ENCODE measurements at regions not wholly inside any gene's neighbourhood (a gene's known extent, or its start where the extent isn't known, plus 50 kb on each side); places are given as distances from the start of the nearest gene placed in this dataset.

DNA sequence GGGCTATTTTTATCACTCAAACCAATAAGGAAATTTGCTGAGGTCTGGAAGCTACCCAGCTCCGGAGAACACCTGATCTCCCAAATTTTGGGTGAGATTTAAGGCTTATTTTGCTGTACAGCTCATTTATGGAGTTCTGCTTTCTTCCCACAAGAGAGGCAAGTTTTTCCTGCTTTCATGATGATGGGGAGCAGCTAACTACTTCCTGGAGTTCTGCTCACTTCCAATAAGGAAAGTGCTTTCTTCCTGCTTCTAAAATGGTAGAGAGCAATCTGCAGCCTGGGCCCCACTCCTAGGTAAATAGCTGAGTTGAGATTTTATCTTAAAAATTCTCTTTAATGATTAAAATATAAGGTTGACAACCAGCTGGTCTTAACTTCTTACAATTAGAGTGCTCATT, 606.0 kb upstream of the HTR2C start:
- TF ChIP-seq, protein P1, sequence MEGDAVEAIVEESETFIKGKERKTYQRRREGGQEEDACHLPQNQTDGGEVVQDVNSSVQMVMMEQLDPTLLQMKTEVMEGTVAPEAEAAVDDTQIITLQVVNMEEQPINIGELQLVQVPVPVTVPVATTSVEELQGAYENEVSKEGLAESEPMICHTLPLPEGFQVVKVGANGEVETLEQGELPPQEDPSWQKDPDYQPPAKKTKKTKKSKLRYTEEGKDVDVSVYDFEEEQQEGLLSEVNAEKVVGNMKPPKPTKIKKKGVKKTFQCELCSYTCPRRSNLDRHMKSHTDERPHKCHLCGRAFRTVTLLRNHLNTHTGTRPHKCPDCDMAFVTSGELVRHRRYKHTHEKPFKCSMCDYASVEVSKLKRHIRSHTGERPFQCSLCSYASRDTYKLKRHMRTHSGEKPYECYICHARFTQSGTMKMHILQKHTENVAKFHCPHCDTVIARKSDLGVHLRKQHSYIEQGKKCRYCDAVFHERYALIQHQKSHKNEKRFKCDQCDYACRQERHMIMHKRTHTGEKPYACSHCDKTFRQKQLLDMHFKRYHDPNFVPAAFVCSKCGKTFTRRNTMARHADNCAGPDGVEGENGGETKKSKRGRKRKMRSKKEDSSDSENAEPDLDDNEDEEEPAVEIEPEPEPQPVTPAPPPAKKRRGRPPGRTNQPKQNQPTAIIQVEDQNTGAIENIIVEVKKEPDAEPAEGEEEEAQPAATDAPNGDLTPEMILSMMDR (IDR thresholded peaks at IDR 0.05; ENCODE audit: insufficient read depth, low read length, poor library complexity, severe bottlenecking) = no peak
- no peak for TF ChIP-seq EZH2phosphoT487 (conservative IDR thresholded peaks at IDR 0.05; ENCODE audit: low read length)
